DOHH2 (cell line): ENCODE measurements at regions not wholly inside any gene's neighbourhood (a gene's known extent, or its start where the extent isn't known, plus 50 kb on each side); places are given as distances from the start of the nearest gene placed in this dataset.

Source experiments
- H3F3A ChIP-seq: fragments of 200-600 bp; sonication (generic), shearing (Covaris generic); 2 replicates; pipeline ENCODE4 v1.6.0; 2016; ENCODE audit warnings: antibody characterized with exemption, mild to moderate bottlenecking; ENCODE audit not compliant: control insufficient read depth, insufficient read depth
- H3K27ac ChIP-seq: fragments of 200-600 bp; sonication (generic); 2 replicates; pipeline ENCODE4 v1.5.1; 2014; ENCODE audit warnings: low read depth, mild to moderate bottlenecking, low read length, moderate library complexity
- H3K27me3 ChIP-seq: fragments of 200-600 bp; sonication (generic); 2 replicates; pipeline ENCODE4 v1.6.1; 2014; ENCODE audit warnings: mild to moderate bottlenecking, low read length, mixed read lengths; ENCODE audit not compliant: control insufficient read depth
- H3K36me3 ChIP-seq: fragments of 200-600 bp; sonication (generic); 2 replicates; pipeline ENCODE4 v1.6.1; 2014; ENCODE audit warnings: mild to moderate bottlenecking, low read length, moderate library complexity, mixed read lengths; ENCODE audit not compliant: control insufficient read depth
- H3K4me1 ChIP-seq: fragments of 200-600 bp; sonication (generic); 2 replicates; pipeline ENCODE4 v1.6.1; 2014; ENCODE audit warnings: mild to moderate bottlenecking, low read length, mixed read lengths; ENCODE audit not compliant: control insufficient read depth
- H3K4me2 ChIP-seq: fragments of 200-600 bp; sonication (generic); 2 replicates; pipeline ENCODE4 v1.6.0; 2014; ENCODE audit warnings: mild to moderate bottlenecking, low read length, moderate library complexity
- H3K4me3 ChIP-seq: fragments of 200-600 bp; sonication (generic); 2 replicates; pipeline ENCODE4 v1.5.1; 2014; ENCODE audit warnings: mild to moderate bottlenecking, low read length, mixed read lengths
- H3K79me2 ChIP-seq: fragments of 200-600 bp; sonication (generic); 2 replicates; pipeline ENCODE4 v1.6.1; 2014; ENCODE audit warnings: mild to moderate bottlenecking, low read length, mixed read lengths; ENCODE audit not compliant: control insufficient read depth
- H3K9me2 ChIP-seq: fragments of 200-600 bp; sonication (generic); replicated peaks from 2 replicates; pipeline ENCODE4 v1.6.1; 2014; ENCODE audit warnings: mild to moderate bottlenecking, low read length, mixed read lengths; ENCODE audit not compliant: control insufficient read depth
- H3K9me3 ChIP-seq: fragments of 200-600 bp; sonication (generic); 2 replicates; pipeline ENCODE4 v1.6.1; 2014; ENCODE audit warnings: antibody characterized with exemption, low read length, mixed read lengths; ENCODE audit not compliant: control insufficient read depth, insufficient read depth
- H4K20me1 ChIP-seq: fragments of 200-600 bp; sonication (generic); 2 replicates; pipeline ENCODE4 v1.6.0; 2014; ENCODE audit warnings: low read depth, mild to moderate bottlenecking, antibody characterized with exemption, low read length, moderate library complexity; ENCODE audit not compliant: control insufficient read depth, insufficient read depth
- CTCF ChIP-seq: fragments of 200-600 bp; sonication (generic); IDR thresholded peaks from one replicate; pipeline ENCODE4 v1.5.1; 2014; ENCODE audit warnings: antibody characterized with exemption, mild to moderate bottlenecking, low read depth, low read length; ENCODE audit not compliant: poor library complexity, severe bottlenecking
- EZH2phosphoT487 ChIP-seq: fragments of 200-600 bp; sonication (generic); IDR thresholded peaks from 2 replicates; pipeline ENCODE4 v1.6.1; 2017; ENCODE audit warnings: borderline replicate concordance, mild to moderate bottlenecking, antibody characterized with exemption, low read length, moderate library complexity, mixed read lengths

GRCh38 chr10:37434091-37434490 lies 308.7 kb downstream of the ANKRD30A start:
- no peaks in the 10 kb centered on the region for H3K4me1 ChIP-seq
- no peaks in the 10 kb centered on the region for H3K36me3 ChIP-seq
- no peaks in the 10 kb centered on the region for H3K79me2 ChIP-seq
- no peaks in the 10 kb centered on the region for H3F3A ChIP-seq
- H3K27me3 ChIP-seq, result no peaks in the 10 kb centered on the region
- no peak overlapping the region for H3K27ac ChIP-seq
- H4K20me1 ChIP-seq, result no peaks in the 10 kb centered on the region
- no peak overlapping the region for H3K4me3 ChIP-seq
- TF ChIP-seq EZH2phosphoT487 (no peak), CTCF (peak; percentile 20)
- H3K9me3 ChIP-seq, result no peaks in the 10 kb centered on the region
- no peak overlapping the region for H3K4me2 ChIP-seq
- H3K9me2 ChIP-seq, result no peaks in the 10 kb centered on the region
